ENCODE measurements at regions not wholly inside any gene's neighbourhood (a gene's known extent, or its start where the extent isn't known, plus 50 kb on each side); places are given as distances from the start of the nearest gene placed in this dataset.

- Histone ChIP-seq H3K27ac (no peak overlapping the region), H3K4me3 (no peak overlapping the region), H3K36me3 (no peaks in the 10 kb centered on the region), H3K9me3 (no peaks in the 10 kb centered on the region), H3K27me3 (no peaks in the 10 kb centered on the region), H3K4me1 (no peaks in the 10 kb centered on the region)
- 85 to 86% methylated on average over 1 of the region's 1 CpG for WGBS, 2 donors (ENCODE audit: low coverage in 1 of 2)
- in situ Hi-C loops (cut with MboI; ENCODE audit: low pct_ligation_motif_present in 1 of 4, low pct_unique_long_range_greater_than_20kb in 1 of 4, low sequenced_read_pairs in 3 of 4) (no loop called here), intact Hi-C loops (cut with DNase I; ENCODE audit: low total_unique reads) (no loop called here)
- no peak for DNase-seq
- TF ChIP-seq, protein P1, sequence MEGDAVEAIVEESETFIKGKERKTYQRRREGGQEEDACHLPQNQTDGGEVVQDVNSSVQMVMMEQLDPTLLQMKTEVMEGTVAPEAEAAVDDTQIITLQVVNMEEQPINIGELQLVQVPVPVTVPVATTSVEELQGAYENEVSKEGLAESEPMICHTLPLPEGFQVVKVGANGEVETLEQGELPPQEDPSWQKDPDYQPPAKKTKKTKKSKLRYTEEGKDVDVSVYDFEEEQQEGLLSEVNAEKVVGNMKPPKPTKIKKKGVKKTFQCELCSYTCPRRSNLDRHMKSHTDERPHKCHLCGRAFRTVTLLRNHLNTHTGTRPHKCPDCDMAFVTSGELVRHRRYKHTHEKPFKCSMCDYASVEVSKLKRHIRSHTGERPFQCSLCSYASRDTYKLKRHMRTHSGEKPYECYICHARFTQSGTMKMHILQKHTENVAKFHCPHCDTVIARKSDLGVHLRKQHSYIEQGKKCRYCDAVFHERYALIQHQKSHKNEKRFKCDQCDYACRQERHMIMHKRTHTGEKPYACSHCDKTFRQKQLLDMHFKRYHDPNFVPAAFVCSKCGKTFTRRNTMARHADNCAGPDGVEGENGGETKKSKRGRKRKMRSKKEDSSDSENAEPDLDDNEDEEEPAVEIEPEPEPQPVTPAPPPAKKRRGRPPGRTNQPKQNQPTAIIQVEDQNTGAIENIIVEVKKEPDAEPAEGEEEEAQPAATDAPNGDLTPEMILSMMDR (IDR thresholded peaks at IDR 0.05), result no peak
- no peak for TF ChIP-seq EP300 (IDR thresholded peaks at IDR 0.05; ENCODE audit: low read depth)
- TF ChIP-seq POLR2AphosphoS5 (IDR thresholded peaks at IDR 0.05), result no peak
- TF ChIP-seq POLR2A (IDR thresholded peaks at IDR 0.05), result no peak
Measured at GRCh38 chr2:18647731-18648130, 58.4 kb upstream of the NT5C1B start.

GRCh38 chr2:18645315-18645714 lies 55.9 kb upstream of the NT5C1B start:
- no peak for TF ChIP-seq EP300 (IDR thresholded peaks at IDR 0.05; ENCODE audit: low read depth)
- H3K36me3 ChIP-seq, result no peaks in the 10 kb centered on the region
- no peak for DNase-seq
- H3K9me3 ChIP-seq, result no peaks in the 10 kb centered on the region
- H3K27ac ChIP-seq, result no peak overlapping the region
- H3K4me3 ChIP-seq, result no peak overlapping the region
- intact Hi-C loops (cut with DNase I; ENCODE audit: low total_unique reads) (no loop called here), in situ Hi-C loops (cut with MboI; ENCODE audit: low pct_ligation_motif_present in 1 of 4, low pct_unique_long_range_greater_than_20kb in 1 of 4, low sequenced_read_pairs in 3 of 4) (no loop called here)
- no peaks in the 10 kb centered on the region for H3K27me3 ChIP-seq
- no peaks in the 10 kb centered on the region for H3K4me1 ChIP-seq

DNA sequence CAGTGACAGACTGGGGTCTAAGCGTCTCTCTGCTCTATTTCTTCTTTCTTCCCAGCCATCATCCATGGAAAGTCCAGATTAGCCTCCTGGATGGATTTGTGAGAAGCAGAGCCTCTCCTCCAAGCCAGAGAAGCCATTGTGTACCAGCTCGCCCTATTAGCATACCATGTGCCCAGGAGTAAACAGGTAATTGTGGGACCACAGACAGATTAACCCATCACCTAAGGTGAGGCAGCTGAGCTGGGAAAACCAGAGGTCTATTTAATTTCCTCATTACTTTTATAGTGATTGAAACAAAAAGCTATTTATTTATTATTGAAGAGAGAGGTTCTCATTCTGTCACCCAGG lies 54.7 kb upstream of the NT5C1B start:
- Histone ChIP-seq H3K27me3 (no peaks in the 10 kb centered on the region), H3K9me3 (no peaks in the 10 kb centered on the region), H3K27ac (no peak overlapping the region), H3K4me3 (no peak overlapping the region), H3K4me1 (no peaks in the 10 kb centered on the region), H3K36me3 (no peaks in the 10 kb centered on the region)
- intact Hi-C loops (cut with DNase I; ENCODE audit: low total_unique reads) (no loop called here), in situ Hi-C loops (cut with MboI; ENCODE audit: low pct_ligation_motif_present in 1 of 4, low pct_unique_long_range_greater_than_20kb in 1 of 4, low sequenced_read_pairs in 3 of 4) (no loop called here)
- no peak for DNase-seq
- 78 to 80% methylated on average over 1 to 2 of the region's 2 CpGs for WGBS, 2 donors (ENCODE audit: low coverage in 1 of 2)
- TF ChIP-seq EP300 (IDR thresholded peaks at IDR 0.05; ENCODE audit: low read depth) (no peak), POLR2A (IDR thresholded peaks at IDR 0.05) (no peak), POLR2AphosphoS5 (IDR thresholded peaks at IDR 0.05) (no peak)
- TF ChIP-seq, protein P1 (IDR thresholded peaks at IDR 0.05), result no peak

- no peaks in the 10 kb centered on the region for H3K27me3 ChIP-seq
- in situ Hi-C loops (cut with MboI; ENCODE audit: low pct_ligation_motif_present in 1 of 4, low pct_unique_long_range_greater_than_20kb in 1 of 4, low sequenced_read_pairs in 3 of 4) (no loop called here), intact Hi-C loops (cut with DNase I; ENCODE audit: low total_unique reads) (no loop called here)
- no peaks in the 10 kb centered on the region for H3K9me3 ChIP-seq
- TF ChIP-seq POLR2A (IDR thresholded peaks at IDR 0.05), result no peak
- TF ChIP-seq, protein P1 (IDR thresholded peaks at IDR 0.05), result no peak
- TF ChIP-seq EP300 (IDR thresholded peaks at IDR 0.05; ENCODE audit: low read depth), result no peak
- TF ChIP-seq POLR2AphosphoS5 (IDR thresholded peaks at IDR 0.05), result no peak
- no peaks in the 10 kb centered on the region for H3K4me1 ChIP-seq
- no peak for DNase-seq
- no peaks in the 10 kb centered on the region for H3K36me3 ChIP-seq
- H3K4me3 ChIP-seq, result no peak overlapping the region
- no peak overlapping the region for H3K27ac ChIP-seq
- WGBS, 2 donors (ENCODE audit: low coverage in 1 of 2), result 78 to 86% methylated on average over 5 of the region's 5 CpGs
Measured at GRCh38 chr2:18643326-18644114, 54.2 kb upstream of the NT5C1B start.

- in situ Hi-C loops (cut with MboI; ENCODE audit: low pct_ligation_motif_present in 1 of 4, low pct_unique_long_range_greater_than_20kb in 1 of 4, low sequenced_read_pairs in 3 of 4) (no loop called here), intact Hi-C loops (cut with DNase I; ENCODE audit: low total_unique reads) (no loop called here)
- DNase-seq, result no peak
- Histone ChIP-seq H3K4me1 (no peaks in the 10 kb centered on the region), H3K27me3 (no peaks in the 10 kb centered on the region), H3K36me3 (no peaks in the 10 kb centered on the region), H3K27ac (no peak overlapping the region), H3K9me3 (no peaks in the 10 kb centered on the region), H3K4me3 (no peak overlapping the region)
- no peak for TF ChIP-seq EP300 (IDR thresholded peaks at IDR 0.05; ENCODE audit: low read depth)
- TF ChIP-seq, protein P1 (IDR thresholded peaks at IDR 0.05), result no peak
- TF ChIP-seq POLR2A (IDR thresholded peaks at IDR 0.05), result no peak
- TF ChIP-seq POLR2AphosphoS5 (IDR thresholded peaks at IDR 0.05), result no peak
Measured at GRCh38 chr2:18641823-18642222, 52.5 kb upstream of the NT5C1B start.
